ENCODE measurements at regions not wholly inside any gene's neighbourhood (a gene's known extent, or its start where the extent isn't known, plus 50 kb on each side); places are given as distances from the start of the nearest gene placed in this dataset.

- no peak overlapping the region for H2BK20ac ChIP-seq (ENCODE audit: low read depth, low read length, poor library complexity, severe bottlenecking)
- no peak overlapping the region for H2BK12ac ChIP-seq (ENCODE audit: insufficient read length, low read depth, low read length)
- no peak overlapping the region for H2BK5ac ChIP-seq (ENCODE audit: insufficient read length, low read length)
- DNase-seq = no peak
- WGBS (ENCODE audit: extremely low coverage, insufficient read length, low lambda C conversion rate) = no CpG with 5 or more reads among the region's 2 CpGs
- H3K23ac ChIP-seq (ENCODE audit: insufficient read length, low read depth, low read length) = no peak overlapping the region
- Mint-ChIP-seq H3K9me3 (peaks cover 28 to 32% of the 10 kb centered on the region in 2 experiments), H3K4me1 (no peaks in the 10 kb centered on the region), H3K27ac (no peak overlapping the region), H3K27me3 (ENCODE audit: low read depth) (peaks cover 4% of the 10 kb centered on the region), H3K36me3 (ENCODE audit: insufficient read depth in 1 of 3, low read depth in 3 of 3) (peaks cover 5 to 27% (median 17%) of the 10 kb centered on the region in 3 experiments; a peak in 6 of 7 replicates), H3K4me3 (no peak overlapping the region)
- H2BK15ac ChIP-seq (ENCODE audit: low read depth, low read length) = no peak overlapping the region
- no peak overlapping the region for H3K27ac ChIP-seq (ENCODE audit: insufficient read length, low read depth, low read length)
- H4K91ac ChIP-seq (ENCODE audit: insufficient read length, low read depth, low read length) = no peak overlapping the region
- no peaks in the 10 kb centered on the region for H3K4me1 ChIP-seq (ENCODE audit: insufficient read depth, low read length)
- no peak overlapping the region for H2AFZ ChIP-seq (ENCODE audit: low read length)
- no peak overlapping the region for H2BK120ac ChIP-seq (ENCODE audit: low read depth, low read length, poor library complexity, severe bottlenecking)
- no peaks in the 10 kb centered on the region for H4K20me1 ChIP-seq (ENCODE audit: control insufficient read depth, insufficient read depth, insufficient read length)
- no peaks in the 10 kb centered on the region for H3K79me2 ChIP-seq (ENCODE audit: insufficient read depth, low read length)
- H3K27me3 ChIP-seq (ENCODE audit: insufficient read depth, low read length) = no peaks in the 10 kb centered on the region
- no peak overlapping the region for H3K9ac ChIP-seq (ENCODE audit: extremely low read depth, insufficient read length, low read length)
- H4K8ac ChIP-seq (replicated peaks; ENCODE audit: insufficient read length, low read depth, low read length) = no peak overlapping the region
- H3K23me2 ChIP-seq (ENCODE audit: insufficient read length, low read depth, low read length, poor library complexity, severe bottlenecking) = no peaks in the 10 kb centered on the region
- H3K14ac ChIP-seq (ENCODE audit: insufficient read depth, low read length) = no peak overlapping the region
- H3K4ac ChIP-seq (ENCODE audit: low read depth, low read length) = no peak overlapping the region
- no peak overlapping the region for H2AK5ac ChIP-seq (ENCODE audit: insufficient read length, low read length)
- H4K5ac ChIP-seq (ENCODE audit: insufficient read length, low read depth, low read length) = no peak overlapping the region
- H3K79me1 ChIP-seq (ENCODE audit: insufficient read depth, low read depth, low read length, poor library complexity, severe bottlenecking) = no peaks in the 10 kb centered on the region
- no peak overlapping the region for H3K56ac ChIP-seq (ENCODE audit: insufficient read length, low read depth, low read length)
- H3K4me2 ChIP-seq (ENCODE audit: insufficient read depth, insufficient read length, low read length) = no peak overlapping the region
- H3K9me3 ChIP-seq (ENCODE audit: control insufficient read depth, low read depth, low read length) = peaks cover 16% of the 10 kb centered on the region
- no peak for TF ChIP-seq CTCF (conservative IDR thresholded peaks at IDR 0.05)
- no peak overlapping the region for H3K18ac ChIP-seq (ENCODE audit: insufficient read length, low read depth, low read length)
- no peak overlapping the region for H3T11ph ChIP-seq (ENCODE audit: low read length)
These were observed 438.2 kb upstream of the PROK2 start for GRCh38 chr3:72223116-72223515.

Measured in H9 (cell line).